OCI-LY1 (cell line): ENCODE measurements at regions not wholly inside any gene's neighbourhood (a gene's known extent, or its start where the extent isn't known, plus 50 kb on each side); places are given as distances from the start of the nearest gene placed in this dataset.

Experiments used
- CTCF ChIP-seq: fragments of 200-600 bp; sonication (generic), shearing (Covaris generic); IDR thresholded peaks from 2 replicates; pipeline ENCODE4 v1.5.1; 2017; ENCODE audit warnings: mild to moderate bottlenecking, antibody characterized with exemption, low read length, moderate library complexity, mixed read lengths
- EZH2 ChIP-seq: fragments of 200-600 bp; sonication (generic), shearing (Covaris generic); IDR thresholded peaks from 2 replicates; pipeline ENCODE4 v1.8.0; 2017; ENCODE audit warnings: borderline replicate concordance, mixed run types, mild to moderate bottlenecking, antibody characterized with exemption, low read length, moderate library complexity, mixed read lengths

DNA sequence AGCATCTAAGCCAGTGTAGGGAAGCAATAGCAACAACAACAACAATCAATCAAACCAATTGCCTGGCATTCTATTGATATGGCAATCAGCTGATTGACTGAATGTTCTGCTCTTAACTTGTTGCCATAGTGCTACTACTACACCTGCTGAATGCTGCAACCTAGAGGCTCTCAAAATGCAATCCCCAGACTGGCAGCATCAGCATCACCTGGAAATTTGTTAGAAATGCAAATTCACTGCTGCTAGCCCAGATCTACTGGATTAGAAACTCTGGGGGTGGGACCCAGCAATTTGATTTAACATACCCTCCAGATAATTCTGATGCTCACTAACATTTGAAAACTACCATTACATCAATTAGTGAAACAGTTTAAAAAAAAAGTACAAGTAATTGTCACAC lies 363.6 kb downstream of the SNAPC1 start:
- TF ChIP-seq CTCF (no peak), EZH2 (no peak)
